HepG2 (cell line): ENCODE measurements at regions not wholly inside any gene's neighbourhood (a gene's known extent, or its start where the extent isn't known, plus 50 kb on each side); places are given as distances from the start of the nearest gene placed in this dataset.

Experiments
- BORCS8-MEF2B ChIP-seq: sonication (generic); formaldehyde crosslinking; IDR thresholded peaks from 2 replicates; pipeline ENCODE4 v1.8.0; 2022; ENCODE audit warnings: mild to moderate bottlenecking, missing genetic modification reagents
- CEBPG ChIP-seq: IDR thresholded peaks from 2 replicates; pipeline ENCODE4 v1.6.1; 2016
- DRAP1 ChIP-seq: IDR thresholded peaks from 2 replicates; pipeline ENCODE4 v1.6.1; 2016; ENCODE audit warnings: missing genetic modification reagents, missing compliant biosample characterization
- GMEB1 ChIP-seq: sonication (generic); formaldehyde crosslinking; IDR thresholded peaks from 2 replicates; pipeline ENCODE4 v1.5.1; 2020; ENCODE audit warnings: missing genetic modification reagents, mild to moderate bottlenecking, borderline replicate concordance
- GPBP1L1 ChIP-seq: sonication (generic); formaldehyde crosslinking; IDR thresholded peaks from 2 replicates; pipeline ENCODE4 v1.5.0; 2020; ENCODE audit warnings: mild to moderate bottlenecking, missing genetic modification reagents
- IRF1 ChIP-seq: sonication (generic); formaldehyde crosslinking; IDR thresholded peaks from 2 replicates; pipeline ENCODE4 v1.4.0; 2020; ENCODE audit warnings: low read depth, mild to moderate bottlenecking, missing genetic modification reagents
- NR2F2 ChIP-seq: IDR thresholded peaks from 2 replicates; pipeline ENCODE4 v1.6.1; 2012; ENCODE audit warnings: low read depth, inconsistent platforms, borderline replicate concordance
- TEF ChIP-seq: sonication (generic); formaldehyde crosslinking; IDR thresholded peaks from 2 replicates; pipeline ENCODE4 v1.5.0; 2020; ENCODE audit warnings: missing genetic modification reagents
- ZNF18 ChIP-seq: sonication (generic); formaldehyde crosslinking; IDR thresholded peaks from 2 replicates; pipeline ENCODE4 v1.8.0; 2022; ENCODE audit warnings: mild to moderate bottlenecking, missing genetic modification reagents; ENCODE audit not compliant: insufficient replicate concordance
- ZSCAN12 ChIP-seq: sonication (generic); formaldehyde crosslinking; IDR thresholded peaks from 2 replicates; pipeline ENCODE4 v1.9.0; 2021; ENCODE audit warnings: mild to moderate bottlenecking, missing genetic modification reagents

GRCh38 chr1:232169436-232169835 is 460.5 kb downstream of the SIPA1L2 start (continued):
- TF ChIP-seq GMEB1 (CRISPR knock-in tag) (no peak), DRAP1 (CRISPR knock-in tag) (no peak), TEF (no peak), ZNF18 (CRISPR knock-in tag) (no peak), CEBPG (no peak), IRF1 (CRISPR knock-in tag) (no peak), GPBP1L1 (CRISPR knock-in tag) (no peak), BORCS8-MEF2B (CRISPR knock-in tag) (no peak), NR2F2 (no peak), ZSCAN12 (CRISPR knock-in tag) (no peak)
